Neuron (in vitro differentiated cells): ENCODE measurements at regions not wholly inside any gene's neighbourhood (a gene's known extent, or its start where the extent isn't known, plus 50 kb on each side); places are given as distances from the start of the nearest gene placed in this dataset.
"Not testable (repeated sequence)": the region's sequence is repeated elsewhere in the genome, so short reads cannot be mapped to it uniquely, and the experiment has no call there.

Experiments
- H2AFZ ChIP-seq: one replicate; pipeline ENCODE4 v1.6.1; 2013; ENCODE audit warnings: low read depth, mild to moderate bottlenecking, inconsistent platforms, low read length, moderate library complexity
- H3K27me3 ChIP-seq: one replicate; pipeline ENCODE4 v1.6.1; 2013; ENCODE audit warnings: low read length; ENCODE audit not compliant: insufficient read depth
- H3K36me3 ChIP-seq: one replicate; pipeline ENCODE4 v1.6.1; 2013; ENCODE audit warnings: low read length; ENCODE audit not compliant: insufficient read depth
- H3K4me1 ChIP-seq: one replicate; pipeline ENCODE4 v1.6.1; 2013; ENCODE audit warnings: low read length; ENCODE audit not compliant: insufficient read depth
- H3K4me3 ChIP-seq: 2 replicates; pipeline ENCODE4 v1.5.1; 2013; ENCODE audit warnings: mild to moderate bottlenecking, low read length, moderate library complexity
- H3K9me3 ChIP-seq: one replicate; pipeline ENCODE4 v1.6.1; 2013; ENCODE audit warnings: low read length

DNA sequence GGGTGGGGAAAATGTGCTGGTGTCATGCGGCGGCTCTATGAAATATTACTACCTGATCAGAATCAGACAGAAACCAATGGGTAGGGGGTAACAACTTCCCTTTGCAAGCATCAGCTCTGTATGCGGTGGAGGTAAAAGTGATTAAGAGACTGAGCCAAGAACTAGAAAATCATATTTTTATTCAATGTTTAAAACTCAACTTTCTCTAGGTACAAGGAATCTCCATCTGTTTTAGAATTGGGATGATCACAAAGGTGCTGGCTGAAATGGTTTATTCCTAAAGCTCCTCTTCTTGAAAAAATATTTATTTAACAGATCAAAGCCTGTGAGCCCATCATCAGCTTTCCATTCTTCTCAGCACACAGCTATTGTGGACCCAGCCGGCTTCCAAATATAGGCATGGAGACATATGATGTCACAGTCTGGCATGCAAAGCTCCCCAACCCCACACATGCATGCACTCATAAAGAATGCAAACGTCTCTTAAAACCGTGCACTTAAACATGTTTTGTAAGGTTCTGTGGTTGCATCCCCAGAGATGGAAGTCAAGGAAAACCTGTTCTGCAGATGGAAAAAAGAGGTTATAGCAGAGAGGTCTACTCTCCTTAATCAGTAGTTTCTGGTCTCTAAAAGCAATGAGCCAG lies 126.0 kb downstream of the SKIDA1 start:
- no peak overlapping the region for H3K4me3 ChIP-seq
- H3K4me1 ChIP-seq, result peaks cover 10% of the 10 kb centered on the region
- H3K27me3 ChIP-seq, result no peaks in the 10 kb centered on the region
- peaks cover 3% of the 10 kb centered on the region for H3K9me3 ChIP-seq
- no peaks in the 10 kb centered on the region for H3K36me3 ChIP-seq
- H2AFZ ChIP-seq, result no peak overlapping the region

DNA sequence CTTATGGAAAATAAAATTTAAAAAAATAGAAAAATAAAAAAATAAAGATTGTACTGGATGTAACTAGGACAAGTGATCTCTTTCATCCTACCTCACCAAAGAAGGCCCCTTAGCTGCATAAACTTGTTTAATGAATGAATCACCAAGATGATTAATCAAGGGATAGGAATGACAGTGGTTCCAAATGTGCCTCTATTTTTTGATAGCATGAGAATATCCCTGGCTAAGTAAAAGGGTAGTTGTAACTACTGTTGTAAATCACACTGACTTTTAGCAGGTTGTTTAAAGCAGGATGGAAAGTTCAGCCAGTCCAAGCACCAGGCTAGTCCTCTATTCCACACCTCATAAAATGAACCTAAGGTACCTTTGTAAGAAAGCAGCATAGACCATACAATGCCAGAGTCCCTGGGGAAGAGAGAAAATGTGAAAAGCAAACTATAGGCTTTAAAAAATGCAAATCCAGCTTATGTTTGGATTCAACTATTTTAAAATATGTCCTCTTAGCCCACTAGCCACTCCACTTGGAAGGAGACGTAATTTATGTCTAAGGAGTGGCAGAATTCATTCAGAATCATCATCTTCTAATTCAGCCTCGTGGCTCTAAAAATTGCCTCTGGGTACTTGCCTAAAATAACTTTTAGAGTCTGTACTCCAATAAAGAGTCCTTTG lies 126.8 kb downstream of the SKIDA1 start:
- Histone ChIP-seq H3K27me3 (no peaks in the 10 kb centered on the region), H3K4me1 (peaks cover 10% of the 10 kb centered on the region), H3K9me3 (peaks cover 2% of the 10 kb centered on the region), H2AFZ (no peak overlapping the region), H3K4me3 (no peak overlapping the region), H3K36me3 (no peaks in the 10 kb centered on the region)

- Histone ChIP-seq H3K27me3 (no peaks in the 10 kb centered on the region), H3K4me3 (no peak overlapping the region), H3K4me1 (peaks cover 10% of the 10 kb centered on the region), H2AFZ (no peak overlapping the region), H3K36me3 (no peaks in the 10 kb centered on the region), H3K9me3 (no peaks in the 10 kb centered on the region)
Measured at GRCh38 chr10:21396889-21397288, 128.6 kb downstream of the SKIDA1 start.

- Histone ChIP-seq H3K27me3 (no peaks in the 10 kb centered on the region), H3K4me3 (no peak overlapping the region), H3K9me3 (no peaks in the 10 kb centered on the region), H3K36me3 (no peaks in the 10 kb centered on the region), H3K4me1 (no peaks in the 10 kb centered on the region), H2AFZ (no peak overlapping the region)
Measured at GRCh38 chr10:21393931-21394330, 131.6 kb downstream of the SKIDA1 start.

- no peaks in the 10 kb centered on the region for H3K27me3 ChIP-seq
- peak overlapping the region; percentile 32 for H2AFZ ChIP-seq
- H3K4me3 ChIP-seq, result no peak overlapping the region
- H3K36me3 ChIP-seq, result no peaks in the 10 kb centered on the region
- no peaks in the 10 kb centered on the region for H3K9me3 ChIP-seq
- peaks cover 10% of the 10 kb centered on the region for H3K4me1 ChIP-seq
Measured at GRCh38 chr10:21388589-21388988, 136.9 kb downstream of the SKIDA1 start.

- H3K27me3 ChIP-seq, result no peaks in the 10 kb centered on the region
- H2AFZ ChIP-seq, result peak overlapping the region; percentile 32
- H3K4me3 ChIP-seq, result no peak overlapping the region
- peaks cover 10% of the 10 kb centered on the region for H3K4me1 ChIP-seq
- no peaks in the 10 kb centered on the region for H3K9me3 ChIP-seq
- H3K36me3 ChIP-seq, result no peaks in the 10 kb centered on the region
Measured at GRCh38 chr10:21387868-21388267, 137.6 kb downstream of the SKIDA1 start.

- peaks cover 10% of the 10 kb centered on the region for H3K4me1 ChIP-seq
- H3K4me3 ChIP-seq, result no peak overlapping the region
- no peaks in the 10 kb centered on the region for H3K27me3 ChIP-seq
- no peaks in the 10 kb centered on the region for H3K9me3 ChIP-seq
- H2AFZ ChIP-seq, result no peak overlapping the region
- H3K36me3 ChIP-seq, result no peaks in the 10 kb centered on the region
Measured at GRCh38 chr10:21385996-21386585, 139.4 kb downstream of the SKIDA1 start.

- H2AFZ ChIP-seq, result no peak overlapping the region
- H3K27me3 ChIP-seq, result no peaks in the 10 kb centered on the region
- H3K4me1 ChIP-seq, result peaks cover 10% of the 10 kb centered on the region
- H3K4me3 ChIP-seq, result no peak overlapping the region
- H3K36me3 ChIP-seq, result no peaks in the 10 kb centered on the region
- H3K9me3 ChIP-seq, result no peaks in the 10 kb centered on the region
Measured at GRCh38 chr10:21385536-21385935, 139.9 kb downstream of the SKIDA1 start.

GRCh38 chr10:21379143-21379542 lies 146.3 kb downstream of the SKIDA1 start:
- Histone ChIP-seq H3K4me3 (no peak overlapping the region), H3K27me3 (no peaks in the 10 kb centered on the region), H3K4me1 (no peaks in the 10 kb centered on the region), H3K36me3 (no peaks in the 10 kb centered on the region), H2AFZ (no peak overlapping the region), H3K9me3 (peaks cover 3% of the 10 kb centered on the region)

DNA sequence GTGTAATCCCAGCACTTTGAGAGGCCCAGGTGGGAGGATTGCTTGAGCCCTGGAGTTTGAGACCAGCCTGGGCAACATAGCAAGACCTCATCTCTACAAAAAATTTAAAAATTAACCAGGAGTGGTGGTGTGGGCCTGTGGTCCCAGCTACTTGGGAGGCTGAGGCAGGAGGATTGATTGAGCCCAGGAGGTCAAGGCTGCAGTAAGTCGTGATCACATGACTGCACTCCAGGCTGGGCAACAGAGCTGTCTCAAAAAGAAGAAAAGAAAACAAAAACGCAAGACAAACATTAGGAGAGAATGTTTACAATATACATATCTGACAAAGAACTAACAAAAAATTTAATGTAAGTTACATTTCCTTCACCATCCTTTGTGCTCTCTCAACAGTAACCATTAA lies 150.2 kb downstream of the SKIDA1 start:
- H3K9me3 ChIP-seq, H3K27me3 ChIP-seq, H3K36me3 ChIP-seq, H3K4me3 ChIP-seq, H3K4me1 ChIP-seq, H2AFZ ChIP-seq: not testable (repeated sequence)

DNA sequence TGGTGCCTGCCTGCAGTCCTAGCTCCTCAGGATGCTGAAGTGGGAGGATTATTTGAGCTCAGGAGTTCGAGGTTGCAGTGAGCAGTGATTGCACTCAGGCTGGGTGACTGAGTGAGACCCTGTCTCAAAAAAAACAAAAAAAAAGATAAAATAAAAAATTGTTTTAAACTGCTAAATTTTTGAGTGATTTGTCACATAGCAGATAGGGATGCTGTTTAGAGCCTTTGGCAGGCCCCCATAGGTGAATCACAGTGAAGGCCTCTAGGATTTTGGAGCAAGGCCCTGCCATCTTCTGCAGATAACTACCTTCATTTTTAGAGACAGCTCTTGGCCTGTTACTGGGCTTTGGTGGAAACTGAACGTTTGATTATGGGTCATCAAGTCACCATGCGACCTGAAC lies 151.6 kb downstream of the SKIDA1 start:
- not testable (repeated sequence) for H3K27me3 ChIP-seq, H3K9me3 ChIP-seq, H3K36me3 ChIP-seq, H2AFZ ChIP-seq, H3K4me3 ChIP-seq
- H3K4me1 ChIP-seq, result peaks cover 17% of the 10 kb centered on the region

- peak overlapping the region; percentile 8 for H2AFZ ChIP-seq
- H3K27me3 ChIP-seq, result no peaks in the 10 kb centered on the region
- no peaks in the 10 kb centered on the region for H3K36me3 ChIP-seq
- no peak overlapping the region for H3K4me3 ChIP-seq
- peaks cover 17% of the 10 kb centered on the region for H3K4me1 ChIP-seq
- H3K9me3 ChIP-seq, result no peaks in the 10 kb centered on the region
Measured at GRCh38 chr10:21372651-21373410, 152.7 kb downstream of the SKIDA1 start.

DNA sequence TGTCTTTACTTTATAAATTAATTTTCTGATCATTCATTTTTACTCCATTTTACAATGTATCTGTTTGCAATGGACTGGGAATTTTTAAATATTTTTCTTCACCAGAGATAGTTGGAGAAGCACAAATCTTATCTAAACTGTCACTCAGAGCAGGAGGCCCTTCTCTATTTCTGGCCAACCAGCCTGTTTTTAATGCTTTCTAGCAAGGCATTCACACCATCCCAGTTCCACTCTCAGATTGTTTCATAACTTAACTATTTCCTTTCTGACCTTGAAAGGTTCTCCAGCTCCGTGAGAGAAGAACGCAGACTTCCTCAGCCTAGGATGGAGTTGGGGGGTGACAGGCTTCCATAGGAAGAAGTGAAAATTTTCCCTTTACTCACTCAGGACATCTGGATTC lies 155.8 kb downstream of the SKIDA1 start:
- Histone ChIP-seq H3K36me3 (no peaks in the 10 kb centered on the region), H3K9me3 (no peaks in the 10 kb centered on the region), H3K27me3 (no peaks in the 10 kb centered on the region), H3K4me1 (peaks cover 24% of the 10 kb centered on the region), H2AFZ (no peak overlapping the region), H3K4me3 (no peak overlapping the region)
